Kidney epithelial cell (primary cell): ENCODE measurements at regions not wholly inside any gene's neighbourhood (a gene's known extent, or its start where the extent isn't known, plus 50 kb on each side); places are given as distances from the start of the nearest gene placed in this dataset.
"Not testable (repeated sequence)": the region's sequence is repeated elsewhere in the genome, so short reads cannot be mapped to it uniquely, and the experiment has no call there.

Source experiments
- DNase-seq: peaks from one replicate; pipeline ENCODE4 v3.0.0-alpha.2; 2010; ENCODE audit warnings: low read depth
- H3K27me3 ChIP-seq: 2 replicates; pipeline ENCODE4 v1.6.0; 2011; ENCODE audit warnings: low read length; ENCODE audit not compliant: control insufficient read depth, insufficient read depth
- H3K36me3 ChIP-seq: 2 replicates; pipeline ENCODE4 v1.5.1; 2011; ENCODE audit warnings: low read length; ENCODE audit not compliant: control insufficient read depth, insufficient read depth
- H3K4me3 ChIP-seq: 2 replicates; pipeline ENCODE4 v1.5.1; 2011; ENCODE audit warnings: low read depth, mild to moderate bottlenecking, control low read depth, low read length
- CTCF ChIP-seq: IDR thresholded peaks from 2 replicates; pipeline ENCODE4 v1.5.1; 2011; ENCODE audit warnings: mild to moderate bottlenecking, moderate library complexity, low read length, control low read depth, inconsistent platforms; ENCODE audit not compliant: insufficient read depth, poor library complexity, severe bottlenecking

- Histone ChIP-seq H3K27me3 (no peaks in the 10 kb centered on the region), H3K4me3 (no peak overlapping the region), H3K36me3 (no peaks in the 10 kb centered on the region)
- TF ChIP-seq CTCF, result no peak
- peak; percentile 84 for DNase-seq
Measured at GRCh38 chr3:4906107-4906621, 73.1 kb upstream of the BHLHE40 start.

- Histone ChIP-seq H3K36me3 (no peaks in the 10 kb centered on the region), H3K4me3 (no peak overlapping the region), H3K27me3 (no peaks in the 10 kb centered on the region)
- DNase-seq, result no peak
- no peak for TF ChIP-seq CTCF
Measured at GRCh38 chr3:4907050-4907449, 72.2 kb upstream of the BHLHE40 start.

DNA sequence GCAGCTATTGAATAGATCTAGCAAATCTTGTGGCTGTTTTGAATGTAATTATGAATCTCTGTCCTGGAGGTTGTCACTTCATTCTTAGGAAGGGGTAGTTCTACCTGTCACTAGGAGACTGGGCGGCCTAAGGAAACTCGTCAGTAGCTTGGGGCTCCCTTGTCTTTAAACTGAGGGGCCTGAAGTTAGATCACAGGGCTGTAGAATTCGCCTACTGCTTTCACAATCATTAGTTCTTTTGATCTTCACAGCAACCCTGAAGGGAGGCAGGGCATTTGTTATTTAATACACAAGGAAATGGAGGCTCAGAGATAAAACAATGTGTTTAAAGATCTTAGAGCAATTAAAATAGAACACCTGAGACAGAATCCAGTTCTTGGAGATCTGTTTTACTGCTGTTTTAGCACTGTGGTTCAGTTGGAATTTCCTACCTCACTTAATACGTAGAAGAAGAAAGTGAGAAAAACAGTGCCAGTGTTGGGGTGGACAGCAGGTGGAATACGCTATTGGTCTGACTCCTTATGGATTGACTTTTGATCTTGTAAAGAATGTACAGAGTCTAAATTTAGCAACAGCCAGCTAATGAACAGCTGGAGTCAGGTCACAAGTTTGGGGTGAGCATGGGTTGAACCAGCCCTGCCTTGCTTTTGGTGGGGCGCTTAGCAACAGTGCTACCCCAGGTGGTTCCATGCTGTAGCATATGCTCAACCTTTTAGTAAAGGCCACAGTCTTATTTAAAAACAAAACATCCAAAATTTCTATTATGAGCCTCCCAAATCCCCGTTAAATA lies 71.4 kb upstream of the BHLHE40 start:
- no peak for DNase-seq
- no peak for TF ChIP-seq CTCF
- Histone ChIP-seq H3K4me3 (no peak overlapping the region), H3K36me3 (no peaks in the 10 kb centered on the region), H3K27me3 (no peaks in the 10 kb centered on the region)

DNA sequence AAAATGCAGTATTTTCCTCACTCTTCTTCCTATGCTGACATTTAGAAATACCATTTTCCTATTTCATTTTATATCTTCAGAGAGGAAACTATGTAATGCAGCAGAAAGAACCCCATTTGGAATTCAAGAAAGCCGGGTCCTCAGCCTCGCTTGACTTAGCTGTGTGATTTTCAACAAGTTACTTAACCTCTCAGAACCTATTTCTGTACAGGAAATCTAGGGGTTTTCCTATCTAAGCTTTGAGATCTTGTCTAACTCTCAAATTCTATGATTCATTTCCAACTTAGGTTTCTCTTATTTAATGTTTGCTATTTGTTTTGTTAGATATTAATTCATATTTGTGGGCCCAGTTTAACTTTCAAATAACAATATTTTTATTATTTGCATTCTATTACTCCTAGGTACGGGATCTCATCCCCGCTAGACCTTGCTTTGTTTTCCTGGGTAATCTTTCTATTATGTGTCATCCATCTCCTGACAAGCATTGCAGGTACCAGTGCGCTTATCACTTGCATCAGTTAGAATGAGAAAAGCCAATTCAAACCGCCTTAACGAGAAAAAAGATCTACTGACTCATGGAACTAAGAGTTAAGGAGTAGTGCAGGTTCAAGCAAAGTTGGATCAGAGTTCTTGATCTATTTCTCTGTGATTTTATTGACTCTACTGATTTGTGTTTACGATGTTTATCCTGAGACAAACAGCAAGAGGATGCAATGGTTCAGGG lies 70.6 kb upstream of the BHLHE40 start:
- Histone ChIP-seq H3K36me3 (no peaks in the 10 kb centered on the region), H3K27me3 (no peaks in the 10 kb centered on the region), H3K4me3 (no peak overlapping the region)
- DNase-seq, result no peak
- no peak for TF ChIP-seq CTCF

DNA sequence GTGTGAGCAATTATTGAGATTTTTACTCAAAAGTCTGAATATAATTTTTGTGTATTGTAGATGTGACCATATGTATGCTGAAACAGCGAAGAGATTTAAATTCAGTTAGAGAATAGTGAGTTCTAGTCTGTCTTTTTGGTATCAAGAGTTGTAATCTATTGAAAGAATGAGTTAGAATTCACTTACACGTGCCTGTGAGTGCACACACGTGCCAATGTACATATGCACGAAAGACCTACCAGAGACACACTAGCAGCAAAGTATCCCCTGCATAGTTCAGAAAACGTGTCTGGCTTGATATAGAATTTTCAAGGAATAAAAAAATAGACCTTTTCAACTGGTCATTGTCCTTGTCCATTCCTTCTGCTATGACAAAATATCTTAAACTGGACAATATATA lies 64.8 kb upstream of the BHLHE40 start:
- Histone ChIP-seq H3K36me3 (no peaks in the 10 kb centered on the region), H3K4me3 (no peak overlapping the region), H3K27me3 (no peaks in the 10 kb centered on the region)
- no peak for TF ChIP-seq CTCF
- DNase-seq, result no peak

GRCh38 chr3:4921589-4921988 lies 57.6 kb upstream of the BHLHE40 start:
- not testable (repeated sequence) for DNase-seq, H3K27me3 ChIP-seq, H3K36me3 ChIP-seq, H3K4me3 ChIP-seq
